WTC11 (cell line): ENCODE measurements at regions not wholly inside any gene's neighbourhood (a gene's known extent, or its start where the extent isn't known, plus 50 kb on each side); places are given as distances from the start of the nearest gene placed in this dataset.

Source experiments
- CREB1 ChIP-seq: sonication (generic); formaldehyde crosslinking; IDR thresholded peaks from 2 replicates; pipeline ENCODE4 v1.8.0; 2023; ENCODE audit warnings: mild to moderate bottlenecking, missing genetic modification reagents
- CREM ChIP-seq: sonication (generic); formaldehyde crosslinking; IDR thresholded peaks from 2 replicates; pipeline ENCODE4 v1.8.1; 2022; ENCODE audit warnings: mild to moderate bottlenecking, missing genetic modification reagents, moderate library complexity
- TF ChIP-seq, protein P1 (sequence below): sonication (generic); formaldehyde crosslinking; IDR thresholded peaks from 2 replicates; pipeline ENCODE4 v1.8.0; 2022; ENCODE audit warnings: mild to moderate bottlenecking, missing genetic modification reagents
- TF ChIP-seq, protein P2 (sequence below): fragments of 200-600 bp; IDR thresholded peaks from 2 replicates; pipeline ENCODE4 v1.8.0; 2022; ENCODE audit warnings: antibody characterized with exemption

DNA sequence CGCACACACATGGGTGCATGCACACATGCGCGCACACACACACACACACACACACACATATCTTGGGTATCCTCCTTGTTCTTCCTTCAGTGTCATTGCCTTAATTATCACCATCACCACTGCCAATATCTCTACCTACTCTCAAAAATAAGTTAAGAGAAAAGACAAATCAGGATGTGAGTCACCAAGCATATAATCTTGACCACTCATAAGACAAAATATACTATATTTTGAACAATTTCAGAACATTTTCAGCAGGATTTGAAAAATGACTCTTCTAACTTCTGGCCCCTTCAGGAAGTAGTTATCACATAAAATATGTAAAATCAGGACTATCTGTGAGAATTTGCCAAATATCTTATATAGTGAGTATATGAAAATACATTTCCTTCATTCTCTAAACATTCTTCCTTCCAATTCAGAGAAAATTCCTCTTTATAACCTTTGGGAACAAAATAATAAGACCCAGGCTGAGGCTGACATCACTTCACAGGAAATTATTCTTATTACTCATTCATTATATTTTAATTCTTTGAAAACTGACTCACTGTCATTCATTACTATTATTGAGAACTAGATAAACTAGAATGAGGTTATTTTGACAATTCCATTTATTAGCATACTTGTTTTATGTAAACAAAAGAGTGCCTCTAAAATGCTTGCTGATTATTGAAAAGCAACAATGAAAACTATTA is 772.0 kb upstream of the ACO1 start:
- TF ChIP-seq, protein P1, sequence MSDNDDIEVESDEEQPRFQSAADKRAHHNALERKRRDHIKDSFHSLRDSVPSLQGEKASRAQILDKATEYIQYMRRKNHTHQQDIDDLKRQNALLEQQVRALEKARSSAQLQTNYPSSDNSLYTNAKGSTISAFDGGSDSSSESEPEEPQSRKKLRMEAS (CRISPR knock-in tag), result no peak
- TF ChIP-seq, protein P2, sequence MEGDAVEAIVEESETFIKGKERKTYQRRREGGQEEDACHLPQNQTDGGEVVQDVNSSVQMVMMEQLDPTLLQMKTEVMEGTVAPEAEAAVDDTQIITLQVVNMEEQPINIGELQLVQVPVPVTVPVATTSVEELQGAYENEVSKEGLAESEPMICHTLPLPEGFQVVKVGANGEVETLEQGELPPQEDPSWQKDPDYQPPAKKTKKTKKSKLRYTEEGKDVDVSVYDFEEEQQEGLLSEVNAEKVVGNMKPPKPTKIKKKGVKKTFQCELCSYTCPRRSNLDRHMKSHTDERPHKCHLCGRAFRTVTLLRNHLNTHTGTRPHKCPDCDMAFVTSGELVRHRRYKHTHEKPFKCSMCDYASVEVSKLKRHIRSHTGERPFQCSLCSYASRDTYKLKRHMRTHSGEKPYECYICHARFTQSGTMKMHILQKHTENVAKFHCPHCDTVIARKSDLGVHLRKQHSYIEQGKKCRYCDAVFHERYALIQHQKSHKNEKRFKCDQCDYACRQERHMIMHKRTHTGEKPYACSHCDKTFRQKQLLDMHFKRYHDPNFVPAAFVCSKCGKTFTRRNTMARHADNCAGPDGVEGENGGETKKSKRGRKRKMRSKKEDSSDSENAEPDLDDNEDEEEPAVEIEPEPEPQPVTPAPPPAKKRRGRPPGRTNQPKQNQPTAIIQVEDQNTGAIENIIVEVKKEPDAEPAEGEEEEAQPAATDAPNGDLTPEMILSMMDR, result no peak
- no peak for TF ChIP-seq CREB1 (CRISPR knock-in tag)
- TF ChIP-seq CREM (CRISPR knock-in tag), result no peak
